ENCODE measurements at regions not wholly inside any gene's neighbourhood (a gene's known extent, or its start where the extent isn't known, plus 50 kb on each side); places are given as distances from the start of the nearest gene placed in this dataset.

GRCh38 chr12:104835317-104835716 is 122.8 kb downstream of the SLC41A2 start:
- Histone ChIP-seq H3K79me2 (ENCODE audit: insufficient read depth, low read length) (no peaks in the 10 kb centered on the region), H3K4me1 (ENCODE audit: control insufficient read depth in 1 of 2, insufficient read depth in 2 of 2, low read length in 2 of 2) (no peaks in the 10 kb centered on the region), H3K27me3 (ENCODE audit: control insufficient read depth in 2 of 2, insufficient read depth in 2 of 2, low read length in 2 of 2) (no peaks in the 10 kb centered on the region), H3K9me3 (replicated peaks in 1 of 2; ENCODE audit: control insufficient read depth in 1 of 2, insufficient read depth in 1 of 2, low read length in 2 of 2) (no peaks in the 10 kb centered on the region), H3K4me3 (replicated peaks in 1 of 3; ENCODE audit: low read depth in 2 of 3, low read length in 3 of 3) (no peak overlapping the region), H2AFZ (ENCODE audit: insufficient read depth, low read depth, low read length, poor library complexity, severe bottlenecking) (no peak overlapping the region), H4K20me1 (ENCODE audit: insufficient read depth, low read length) (no peaks in the 10 kb centered on the region), H3K4me2 (replicated peaks; ENCODE audit: extremely low read depth, low read length, poor library complexity, severe bottlenecking) (no peak overlapping the region), H3K36me3 (replicated peaks in 1 of 2; ENCODE audit: control insufficient read depth in 1 of 2, insufficient read depth in 2 of 2, low read length in 2 of 2) (no peaks in the 10 kb centered on the region), H3K27ac (ENCODE audit: low read depth in 1 of 2, low read length in 2 of 2) (no peak overlapping the region), H3K9ac (ENCODE audit: insufficient read depth, low read length, poor library complexity, severe bottlenecking) (no peak overlapping the region)
- no peaks in the 10 kb centered on the region for H3K9me3 Mint-ChIP-seq
- H3K4me3 Mint-ChIP-seq: no peak overlapping the region
- no peaks in the 10 kb centered on the region for H3K36me3 Mint-ChIP-seq
- peaks cover 0 to 4% (median 0%) of the 10 kb centered on the region in 3 donors for H3K27me3 Mint-ChIP-seq (ENCODE audit: low read depth in 3 of 3)
- no peak for DNase-seq
- intact Hi-C loops (cut with micrococcal nuclease): no loop called here
- no CpG with 5 or more reads among the region's 2 CpGs for WGBS (ENCODE audit: insufficient coverage)
- H3K27ac Mint-ChIP-seq: no peak overlapping the region
- TF ChIP-seq, protein P1, sequence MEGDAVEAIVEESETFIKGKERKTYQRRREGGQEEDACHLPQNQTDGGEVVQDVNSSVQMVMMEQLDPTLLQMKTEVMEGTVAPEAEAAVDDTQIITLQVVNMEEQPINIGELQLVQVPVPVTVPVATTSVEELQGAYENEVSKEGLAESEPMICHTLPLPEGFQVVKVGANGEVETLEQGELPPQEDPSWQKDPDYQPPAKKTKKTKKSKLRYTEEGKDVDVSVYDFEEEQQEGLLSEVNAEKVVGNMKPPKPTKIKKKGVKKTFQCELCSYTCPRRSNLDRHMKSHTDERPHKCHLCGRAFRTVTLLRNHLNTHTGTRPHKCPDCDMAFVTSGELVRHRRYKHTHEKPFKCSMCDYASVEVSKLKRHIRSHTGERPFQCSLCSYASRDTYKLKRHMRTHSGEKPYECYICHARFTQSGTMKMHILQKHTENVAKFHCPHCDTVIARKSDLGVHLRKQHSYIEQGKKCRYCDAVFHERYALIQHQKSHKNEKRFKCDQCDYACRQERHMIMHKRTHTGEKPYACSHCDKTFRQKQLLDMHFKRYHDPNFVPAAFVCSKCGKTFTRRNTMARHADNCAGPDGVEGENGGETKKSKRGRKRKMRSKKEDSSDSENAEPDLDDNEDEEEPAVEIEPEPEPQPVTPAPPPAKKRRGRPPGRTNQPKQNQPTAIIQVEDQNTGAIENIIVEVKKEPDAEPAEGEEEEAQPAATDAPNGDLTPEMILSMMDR (IDR thresholded peaks at IDR 0.05): no peak
- no peaks in the 10 kb centered on the region for H3K4me1 Mint-ChIP-seq

GRCh38 chr12:104834607-104835006 is 123.5 kb downstream of the SLC41A2 start:
- TF ChIP-seq, protein P1 (IDR thresholded peaks at IDR 0.05): no peak

More at GRCh38 chr12:104834607-104835006, 123.5 kb downstream of the SLC41A2 start:
- Histone ChIP-seq H3K9me3 (replicated peaks in 1 of 2; ENCODE audit: control insufficient read depth in 1 of 2, insufficient read depth in 1 of 2, low read length in 2 of 2) (no peaks in the 10 kb centered on the region), H3K4me1 (ENCODE audit: control insufficient read depth in 1 of 2, insufficient read depth in 2 of 2, low read length in 2 of 2) (no peaks in the 10 kb centered on the region), H3K27me3 (ENCODE audit: control insufficient read depth in 2 of 2, insufficient read depth in 2 of 2, low read length in 2 of 2) (no peaks in the 10 kb centered on the region), H3K4me3 (replicated peaks in 1 of 3; ENCODE audit: low read depth in 2 of 3, low read length in 3 of 3) (no peak overlapping the region), H3K4me2 (replicated peaks; ENCODE audit: extremely low read depth, low read length, poor library complexity, severe bottlenecking) (no peak overlapping the region), H4K20me1 (ENCODE audit: insufficient read depth, low read length) (no peaks in the 10 kb centered on the region), H3K79me2 (ENCODE audit: insufficient read depth, low read length) (no peaks in the 10 kb centered on the region), H2AFZ (ENCODE audit: insufficient read depth, low read depth, low read length, poor library complexity, severe bottlenecking) (no peak overlapping the region), H3K27ac (ENCODE audit: low read depth in 1 of 2, low read length in 2 of 2) (no peak overlapping the region), H3K9ac (ENCODE audit: insufficient read depth, low read length, poor library complexity, severe bottlenecking) (no peak overlapping the region), H3K36me3 (replicated peaks in 1 of 2; ENCODE audit: control insufficient read depth in 1 of 2, insufficient read depth in 2 of 2, low read length in 2 of 2) (no peaks in the 10 kb centered on the region)
- H3K27ac Mint-ChIP-seq: no peak overlapping the region
- no peak overlapping the region for H3K4me3 Mint-ChIP-seq
- intact Hi-C loops (cut with micrococcal nuclease): no loop called here
- H3K4me1 Mint-ChIP-seq: no peaks in the 10 kb centered on the region
- H3K9me3 Mint-ChIP-seq: no peaks in the 10 kb centered on the region
- no peak for DNase-seq
- H3K27me3 Mint-ChIP-seq (ENCODE audit: low read depth in 3 of 3): peaks cover 0 to 4% (median 0%) of the 10 kb centered on the region in 3 donors
- no peaks in the 10 kb centered on the region for H3K36me3 Mint-ChIP-seq
